BE2C (cell line): ENCODE measurements at regions not wholly inside any gene's neighbourhood (a gene's known extent, or its start where the extent isn't known, plus 50 kb on each side); places are given as distances from the start of the nearest gene placed in this dataset.

Experiments used
- DNase-seq: peaks from one replicate; pipeline ENCODE4 v3.0.0-alpha.2; 2020
- H3K27me3 ChIP-seq: fragments of 250-450 bp; sonication (Bioruptor Pico); 2 replicates; pipeline ENCODE4 v1.5.1; 2020; ENCODE audit warnings: mild to moderate bottlenecking
- H3K36me3 ChIP-seq: fragments of 250-450 bp; sonication (Bioruptor Pico); 2 replicates; pipeline ENCODE4 v1.5.1; 2020; ENCODE audit warnings: mild to moderate bottlenecking
- H3K4me1 ChIP-seq: fragments of 250-450 bp; sonication (Bioruptor Pico); 2 replicates; pipeline ENCODE4 v1.5.1; 2020
- H3K4me3 ChIP-seq: 2 replicates; pipeline ENCODE4 v1.5.1; 2011; ENCODE audit warnings: low read depth, low read length
- H3K9me3 ChIP-seq: fragments of 250-450 bp; sonication (Bioruptor Pico); 2 replicates; pipeline ENCODE4 v1.5.1; 2020
- CTCF ChIP-seq: IDR thresholded peaks from 2 replicates; pipeline ENCODE4 v1.5.1; 2012; ENCODE audit warnings: mild to moderate bottlenecking, low read depth, low read length

- Histone ChIP-seq H3K27me3 (no peaks in the 10 kb centered on the region), H3K4me1 (no peaks in the 10 kb centered on the region), H3K36me3 (no peaks in the 10 kb centered on the region), H3K4me3 (no peak overlapping the region), H3K9me3 (no peaks in the 10 kb centered on the region)
- TF ChIP-seq CTCF = no peak
- DNase-seq = no peak
These were observed 74.3 kb upstream of the FAM20C start for GRCh38 chr7:117836-118614.

- Histone ChIP-seq H3K9me3 (no peaks in the 10 kb centered on the region), H3K4me3 (no peak overlapping the region), H3K27me3 (no peaks in the 10 kb centered on the region), H3K4me1 (no peaks in the 10 kb centered on the region), H3K36me3 (no peaks in the 10 kb centered on the region)
- no peak for TF ChIP-seq CTCF
- no peak for DNase-seq
These were observed 73.6 kb upstream of the FAM20C start for GRCh38 chr7:118615-119391.

GRCh38 chr7:119392-120163 is 72.8 kb upstream of the FAM20C start:
- Histone ChIP-seq H3K36me3 (no peaks in the 10 kb centered on the region), H3K27me3 (no peaks in the 10 kb centered on the region), H3K4me3 (no peak overlapping the region), H3K4me1 (no peaks in the 10 kb centered on the region), H3K9me3 (no peaks in the 10 kb centered on the region)
- no peak for DNase-seq
- no peak for TF ChIP-seq CTCF

GRCh38 chr7:120164-120991 is 72.0 kb upstream of the FAM20C start:
- no peak for TF ChIP-seq CTCF
- no peaks in the 10 kb centered on the region for H3K27me3 ChIP-seq
- H3K4me1 ChIP-seq = no peaks in the 10 kb centered on the region
- H3K9me3 ChIP-seq = no peaks in the 10 kb centered on the region
- H3K4me3 ChIP-seq = no peak overlapping the region
- DNase-seq = no peak
- H3K36me3 ChIP-seq = no peaks in the 10 kb centered on the region

GRCh38 chr7:121002-121785 is 71.2 kb upstream of the FAM20C start:
- no peak for TF ChIP-seq CTCF
- H3K36me3 ChIP-seq = no peaks in the 10 kb centered on the region
- DNase-seq = no peak
- H3K4me1 ChIP-seq = no peaks in the 10 kb centered on the region
- no peaks in the 10 kb centered on the region for H3K27me3 ChIP-seq
- no peak overlapping the region for H3K4me3 ChIP-seq
- H3K9me3 ChIP-seq = no peaks in the 10 kb centered on the region
